ENCODE measurements at regions not wholly inside any gene's neighbourhood (a gene's known extent, or its start where the extent isn't known, plus 50 kb on each side); places are given as distances from the start of the nearest gene placed in this dataset.

DNA sequence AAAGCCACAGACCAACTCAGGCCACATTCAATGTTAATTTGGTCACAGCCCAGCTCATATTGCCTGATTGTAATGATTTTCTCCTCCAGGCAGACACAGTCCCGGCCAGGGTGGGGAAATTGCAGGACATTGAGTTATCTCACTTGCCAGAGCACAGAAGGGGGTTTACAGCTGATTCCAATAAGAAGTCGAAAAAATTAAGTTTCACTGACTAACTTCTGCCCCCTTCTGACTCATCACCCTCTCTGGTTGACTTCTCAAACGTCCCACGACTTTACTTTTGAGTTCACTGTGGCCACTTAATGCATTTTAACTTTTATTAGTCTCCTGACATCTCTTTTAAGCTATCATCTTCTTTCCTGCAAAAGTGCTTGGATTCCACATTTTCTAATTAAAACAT, 321.4 kb upstream of the WWC1 start:
- TF ChIP-seq CTCF (IDR thresholded peaks at IDR 0.05; ENCODE audit: poor library complexity, severe bottlenecking) (no peak), EZH2 (IDR thresholded peaks at IDR 0.05; ENCODE audit: borderline replicate concordance, insufficient read depth, low read length, poor library complexity, severe bottlenecking) (no peak), SMC3 (conservative IDR thresholded peaks at IDR 0.05; ENCODE audit: poor library complexity) (no peak), POLR2AphosphoS5 (IDR thresholded peaks at IDR 0.05) (no peak), RAD21 (conservative IDR thresholded peaks at IDR 0.05) (no peak), MXI1 (conservative IDR thresholded peaks at IDR 0.05; ENCODE audit: poor library complexity, severe bottlenecking) (no peak), REST (IDR thresholded peaks at IDR 0.05; ENCODE audit: borderline replicate concordance) (no peak), EP300 (conservative IDR thresholded peaks at IDR 0.05; ENCODE audit: poor library complexity, severe bottlenecking) (no peak)
